GM18511 (cell line): ENCODE measurements at regions not wholly inside any gene's neighbourhood (a gene's known extent, or its start where the extent isn't known, plus 50 kb on each side); places are given as distances from the start of the nearest gene placed in this dataset.

Source experiments
- ATAC-seq: cut with Tn5 transposase; IDR thresholded peaks from one replicate; pipeline ENCODE4 v1.9.1; 2021; ENCODE audit warnings: mild to moderate bottlenecking, moderate library complexity; ENCODE audit not compliant: unreplicated experiment

DNA sequence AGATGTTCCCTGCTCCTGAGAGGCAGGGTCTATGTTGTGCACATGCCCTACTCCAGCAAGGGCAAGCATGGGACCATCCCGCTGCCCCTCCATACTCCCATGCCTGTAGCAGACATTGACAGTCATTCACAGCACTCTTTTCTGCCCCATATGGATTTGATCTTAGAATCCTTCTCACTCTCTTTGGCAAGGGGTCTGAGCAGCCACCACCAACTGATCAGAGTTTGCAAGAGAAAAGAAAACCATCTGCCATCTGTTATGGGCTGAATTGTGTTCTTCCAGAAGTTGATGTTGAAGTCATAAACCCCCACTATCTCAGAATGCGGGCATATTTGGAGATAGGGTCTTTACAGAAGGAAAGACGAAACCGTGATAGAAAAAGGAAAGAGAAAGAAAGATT, 315.1 kb upstream of the CLINT1 start:
- ATAC-seq = no peak

DNA sequence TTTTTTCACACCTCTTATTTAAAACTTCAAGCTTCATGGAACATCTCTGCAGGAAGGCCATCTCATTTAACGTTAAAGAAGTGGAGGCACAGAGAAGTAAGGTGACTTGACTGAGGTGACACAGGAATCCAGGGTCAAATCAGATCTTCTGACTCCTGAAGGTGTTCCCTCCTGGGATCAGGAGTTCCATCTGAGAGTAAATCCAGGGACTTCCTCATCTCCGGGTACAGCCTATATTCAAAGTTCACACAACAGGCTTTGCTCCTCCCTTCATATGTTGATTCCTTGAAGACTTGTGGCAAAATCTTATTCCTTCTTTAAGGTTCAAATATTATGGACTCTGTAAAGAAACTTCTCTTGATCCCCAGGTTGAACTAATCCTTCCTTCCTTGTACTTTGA, 313.1 kb upstream of the CLINT1 start:
- ATAC-seq = no peak

DNA sequence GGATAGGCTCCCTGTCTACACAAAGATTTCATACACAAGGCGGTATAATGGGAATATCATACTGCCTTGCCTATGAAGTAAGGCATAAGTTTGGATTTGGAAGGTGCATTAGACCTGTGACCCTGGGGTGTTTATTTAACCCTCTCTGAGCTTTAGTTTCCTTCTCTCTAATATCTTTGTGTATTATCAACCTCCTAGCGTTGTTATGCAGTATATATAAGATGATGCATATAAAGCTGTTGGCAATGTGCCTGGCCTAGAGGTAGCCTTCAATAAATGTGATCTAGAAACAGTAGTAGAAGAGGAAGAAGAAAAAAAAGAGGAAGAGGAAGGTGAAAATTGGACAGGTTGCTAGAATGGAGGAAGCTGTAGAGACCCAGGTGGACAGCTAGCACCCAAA, 311.6 kb upstream of the CLINT1 start:
- ATAC-seq = no peak

DNA sequence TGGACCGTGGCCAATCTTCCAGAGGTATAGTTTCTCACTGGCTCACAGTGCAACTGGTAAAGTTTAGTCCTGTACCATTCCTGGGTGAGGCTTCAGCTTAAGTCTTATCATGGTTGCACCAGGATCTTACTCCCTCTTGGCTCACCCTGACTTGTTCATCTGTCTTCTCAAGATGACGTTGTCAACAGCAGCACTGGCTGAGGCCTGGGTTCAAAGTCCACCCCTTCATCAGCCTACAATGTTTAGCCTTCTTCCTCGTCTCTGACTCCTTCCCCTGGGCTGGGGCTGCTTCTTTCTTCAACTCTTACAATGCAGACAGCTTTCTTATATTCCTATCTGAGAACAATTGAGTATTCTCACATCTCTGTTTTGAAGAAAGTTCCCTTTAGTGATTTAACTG, 311.1 kb upstream of the CLINT1 start:
- ATAC-seq = no peak

DNA sequence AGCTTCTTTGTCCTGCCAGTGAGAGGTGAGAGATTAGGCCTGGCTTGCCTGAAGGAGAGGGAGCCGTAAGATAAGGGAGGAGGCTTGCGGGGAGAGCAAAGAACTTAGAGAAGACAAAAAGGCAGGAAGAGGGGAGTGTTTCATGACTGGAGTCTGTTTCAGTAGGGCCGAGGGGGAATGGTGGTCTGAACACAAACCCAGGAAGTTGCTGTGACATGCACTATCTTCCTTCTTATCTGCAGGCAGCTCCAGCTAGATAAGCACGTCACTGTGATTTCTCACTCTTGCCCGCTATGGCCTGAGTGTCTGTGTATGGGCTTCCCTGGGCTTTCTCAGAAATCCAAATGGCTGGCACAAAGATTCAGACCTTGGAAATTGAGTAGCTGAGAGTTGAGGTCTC, 307.5 kb upstream of the CLINT1 start:
- ATAC-seq = no peak

DNA sequence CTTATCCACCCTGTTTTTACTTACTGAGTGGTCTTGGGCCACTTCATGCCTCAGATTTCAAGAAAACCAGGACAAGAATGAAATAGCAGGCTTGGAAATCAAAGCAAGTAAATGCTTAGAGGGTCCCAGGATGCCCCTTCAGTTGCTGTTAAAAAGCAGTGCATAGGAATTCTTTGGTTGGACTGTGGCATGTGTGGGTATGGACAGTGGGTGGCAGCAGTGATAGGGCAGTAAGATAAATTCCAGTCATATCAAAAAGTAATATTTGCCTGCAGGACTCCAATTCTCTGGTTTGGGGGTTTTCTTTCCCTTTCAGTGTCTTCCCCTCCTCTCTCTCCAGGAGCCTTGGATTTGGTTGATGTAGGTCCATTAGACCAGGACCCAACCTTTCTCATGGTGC, 306.7 kb upstream of the CLINT1 start:
- no peak for ATAC-seq

DNA sequence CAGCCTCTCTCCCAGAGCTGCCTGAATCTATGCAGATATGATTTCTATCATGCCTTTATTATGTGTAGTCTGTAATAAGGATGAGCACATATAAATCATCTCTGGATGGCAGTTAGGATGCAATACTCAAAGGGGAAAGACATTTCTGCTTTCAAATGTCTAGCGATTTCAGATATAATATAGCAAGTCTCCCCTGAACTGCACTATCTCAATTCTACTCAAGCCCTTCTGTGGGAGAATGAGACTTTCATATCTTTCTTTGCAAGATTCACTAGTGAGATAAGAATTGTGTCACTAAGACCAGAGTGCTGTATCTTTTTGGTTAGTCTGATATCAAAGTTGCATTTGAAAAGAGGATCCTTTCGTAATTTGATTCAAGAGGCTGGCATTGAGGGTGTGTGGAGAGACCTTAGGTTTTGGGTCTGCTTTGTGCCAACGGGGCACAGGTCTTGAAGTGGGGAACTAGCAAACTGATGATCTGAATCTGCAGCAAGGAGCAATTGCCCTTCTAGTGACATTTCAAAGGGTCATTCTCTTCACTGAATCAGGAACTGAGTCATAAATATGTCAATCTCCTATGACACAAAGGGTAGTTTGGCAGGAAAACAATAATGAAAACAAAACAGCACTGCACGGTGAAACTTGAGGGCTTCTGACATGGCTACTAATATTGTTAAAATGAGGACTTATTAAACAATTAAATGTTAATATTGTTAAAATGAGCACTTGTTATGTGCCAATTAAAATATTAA, 305.5 kb upstream of the CLINT1 start:
- no peak for ATAC-seq

DNA sequence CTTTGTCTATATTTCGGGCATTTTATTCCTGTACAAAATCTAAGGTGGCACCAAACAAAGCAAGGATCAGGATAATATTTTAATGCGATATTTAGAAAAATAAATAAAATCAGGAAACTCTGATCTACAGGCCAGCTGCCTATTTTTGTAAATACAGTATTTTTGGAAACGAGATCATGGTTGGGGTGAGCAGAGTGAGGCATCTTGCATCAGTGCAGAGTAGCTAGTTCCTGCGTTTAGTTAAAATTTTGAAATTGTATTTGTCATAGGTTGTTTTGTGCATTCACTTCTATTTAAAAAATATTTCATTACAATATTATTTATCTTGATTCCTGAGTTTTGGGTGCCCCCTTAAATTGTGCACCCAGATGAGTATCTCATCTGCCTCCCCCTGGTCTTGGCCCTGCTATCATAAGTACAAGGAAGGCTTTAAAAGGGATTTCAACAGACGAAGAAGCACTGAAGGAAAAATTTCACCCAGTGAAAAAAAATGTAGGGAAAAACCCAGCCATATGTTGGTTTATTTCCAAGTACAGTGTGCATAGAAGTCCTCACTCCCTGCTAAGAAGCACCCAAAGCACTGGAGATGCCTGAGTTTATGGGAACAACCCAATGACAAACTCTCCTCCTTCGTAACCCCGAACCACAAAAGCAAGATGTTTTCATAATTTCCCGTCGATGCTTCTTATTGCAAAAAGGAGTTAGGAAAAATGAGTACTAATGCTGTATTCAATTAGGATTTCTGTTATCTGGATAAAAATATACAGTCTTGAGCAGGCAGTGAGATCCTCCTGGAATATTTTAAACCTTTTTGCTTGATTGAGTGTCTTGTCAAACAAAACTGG, 304.7 kb upstream of the CLINT1 start:
- ATAC-seq = no peak

DNA sequence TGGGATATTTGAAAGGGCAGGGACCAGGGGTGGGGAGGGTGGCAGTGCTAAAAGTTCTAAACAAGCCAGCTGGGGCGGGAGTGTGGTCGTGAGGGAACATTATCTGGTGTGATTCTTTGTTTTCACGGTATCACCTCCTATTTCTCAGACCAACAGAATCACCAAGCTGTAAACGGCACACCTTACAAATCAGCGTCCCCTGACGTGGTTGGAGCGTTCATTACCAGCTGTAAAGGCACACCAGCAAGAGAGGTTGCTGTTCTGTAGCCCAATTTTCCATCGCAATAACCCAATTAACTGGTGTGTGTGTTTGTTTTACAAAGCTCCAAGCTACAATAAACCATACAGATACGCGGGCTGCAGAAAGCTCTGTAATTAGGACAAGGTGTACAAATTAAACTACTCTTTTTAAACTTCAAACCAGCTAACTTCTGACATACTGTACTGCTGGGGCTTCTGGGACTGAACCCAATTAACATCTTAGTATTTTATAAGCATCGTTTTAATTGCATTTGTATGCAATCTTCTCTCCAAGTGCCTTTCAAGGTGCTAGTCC, 303.6 kb upstream of the CLINT1 start:
- ATAC-seq = no peak

DNA sequence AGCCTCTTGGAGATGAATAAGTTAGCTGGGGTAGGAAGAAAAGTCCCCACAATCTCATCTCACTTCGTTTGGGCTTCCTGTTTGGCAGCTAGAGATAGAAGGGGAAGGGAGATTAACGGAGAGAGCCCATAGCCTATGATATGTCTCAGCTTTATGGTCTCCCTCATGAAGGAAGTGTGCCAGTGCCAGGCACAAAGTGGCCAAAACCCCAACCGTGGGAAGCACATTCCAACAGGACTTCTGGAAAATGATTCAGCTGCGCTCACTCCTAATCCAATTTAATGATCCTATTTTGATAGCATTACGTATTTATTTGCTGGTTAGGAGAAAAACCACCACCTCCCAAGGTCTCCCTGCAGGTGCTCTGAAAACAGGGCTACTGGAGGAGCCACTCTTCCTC, 303.1 kb upstream of the CLINT1 start:
- ATAC-seq = no peak

DNA sequence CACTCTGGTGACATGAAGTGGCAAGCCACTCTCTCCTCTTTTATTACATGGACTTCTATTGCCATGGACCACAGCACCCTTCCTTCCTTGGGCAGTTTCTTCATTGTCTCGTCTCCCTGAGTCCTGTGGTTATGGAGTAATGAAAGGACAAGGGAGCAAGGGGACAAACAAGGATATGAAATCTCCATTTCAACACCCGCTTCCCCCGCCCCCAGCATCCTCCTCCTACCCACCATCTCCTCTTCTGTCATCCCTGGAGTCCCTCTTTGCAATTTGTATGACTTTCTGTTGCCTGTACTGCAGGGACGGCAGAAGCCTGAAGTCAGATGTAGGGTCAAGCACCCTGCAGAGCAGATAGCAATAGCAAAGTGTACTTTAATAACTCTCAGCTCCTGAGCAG, 300.7 kb upstream of the CLINT1 start:
- ATAC-seq = no peak

DNA sequence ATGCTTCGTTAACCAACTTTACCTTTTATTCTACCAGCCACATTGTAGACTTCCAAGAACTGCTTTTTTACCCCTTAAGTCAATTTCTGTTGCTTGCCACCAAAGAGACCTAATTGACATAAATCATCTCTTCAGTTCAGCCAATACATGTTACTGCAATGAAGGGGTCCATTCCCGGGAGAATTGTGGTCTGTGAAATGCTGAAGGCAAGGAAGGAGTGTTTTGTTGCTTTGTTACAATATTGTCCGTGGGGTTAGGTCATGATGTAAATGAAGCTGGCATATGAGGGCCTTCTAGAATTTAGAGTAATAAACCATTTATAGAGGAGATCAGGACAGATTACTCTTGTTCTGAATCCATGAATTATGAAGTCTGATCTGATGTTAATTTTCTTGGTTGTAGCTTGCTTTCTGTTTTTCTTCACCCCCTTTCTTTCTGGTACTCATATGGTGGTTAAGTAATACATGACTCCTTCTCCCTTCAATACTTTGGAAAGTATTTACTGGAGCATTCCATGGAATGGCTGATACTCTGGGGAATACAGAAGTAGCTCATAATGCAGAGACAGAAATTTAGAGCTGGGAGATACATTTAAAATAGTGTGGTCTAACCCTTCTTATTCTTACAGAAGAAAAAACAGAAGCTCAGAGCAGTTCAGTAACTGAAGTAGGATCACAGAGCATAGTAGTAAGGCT, 297.0 kb upstream of the CLINT1 start:
- no peak for ATAC-seq

DNA sequence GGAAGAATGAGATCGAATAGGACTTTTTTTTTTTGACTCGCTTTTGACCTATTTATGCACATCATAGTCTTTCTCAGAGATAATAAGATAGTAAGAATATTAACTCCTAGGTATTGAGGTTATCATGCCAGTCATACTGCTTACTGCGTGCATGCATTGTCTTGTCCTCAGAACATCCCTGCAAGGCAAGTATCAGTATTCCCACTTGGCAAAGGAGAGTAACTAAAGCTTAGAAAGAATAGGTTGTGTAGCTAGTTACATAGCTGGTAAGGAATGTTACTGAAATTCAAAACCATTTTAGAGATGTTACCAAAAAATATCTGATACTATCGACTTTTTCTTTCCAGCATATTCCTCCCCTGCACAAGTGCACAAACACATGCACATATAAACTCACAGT, 296.1 kb upstream of the CLINT1 start:
- ATAC-seq = no peak

DNA sequence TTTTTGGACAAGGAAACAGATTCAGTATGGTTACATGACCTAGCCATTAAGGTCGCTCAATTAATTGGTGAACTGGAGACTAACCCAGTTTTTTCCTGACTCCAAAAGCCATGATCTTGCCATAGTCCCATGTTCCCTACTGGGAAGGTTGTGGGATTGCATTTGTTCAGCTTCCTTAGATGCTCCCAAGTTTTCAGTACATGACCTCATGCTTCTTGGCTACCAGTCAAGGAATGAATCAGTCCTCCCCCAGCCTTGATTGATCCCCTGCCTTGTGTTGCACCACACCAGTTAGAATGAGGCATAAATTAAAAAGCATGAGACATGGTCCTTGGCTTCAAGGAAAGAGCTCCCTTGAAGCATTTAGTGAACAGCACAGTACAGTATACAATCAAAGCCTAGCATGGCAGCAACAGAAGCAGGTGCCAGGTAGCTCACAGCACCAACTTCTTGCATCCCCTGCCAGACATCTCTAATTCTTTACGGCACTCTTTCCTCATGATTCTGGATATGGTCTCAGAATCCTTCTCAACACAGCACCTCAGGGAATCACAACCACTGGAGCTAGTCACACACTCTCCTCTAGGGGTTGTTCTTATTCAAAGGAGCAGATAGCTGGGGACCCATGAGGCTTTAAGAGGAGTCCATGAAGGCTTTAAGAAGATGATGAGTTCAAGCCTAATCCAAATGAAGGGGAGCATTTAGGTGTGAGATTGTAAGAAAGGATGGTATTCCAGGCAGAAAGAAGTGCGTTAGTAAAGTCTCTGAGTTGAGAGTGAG, 295.5 kb upstream of the CLINT1 start:
- ATAC-seq = no peak

DNA sequence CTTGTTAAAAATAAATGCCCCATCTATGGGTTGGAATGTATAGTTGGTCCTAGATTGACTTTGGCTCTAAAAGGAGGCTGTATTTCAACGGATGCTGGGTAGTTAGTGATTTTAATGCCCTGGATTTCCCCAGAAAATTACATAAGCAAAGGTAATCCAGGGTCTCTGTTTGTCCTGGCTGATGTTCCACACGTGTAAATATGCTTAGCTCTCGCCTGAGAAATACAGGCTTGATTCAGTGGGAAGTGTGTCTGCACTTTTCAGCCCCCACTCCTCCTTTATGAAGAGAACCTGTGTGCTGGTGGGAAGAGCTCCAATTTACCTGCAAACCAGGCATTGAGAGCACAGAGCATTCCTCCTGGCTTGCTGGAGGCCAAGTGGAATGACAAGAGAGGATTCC, 294.6 kb upstream of the CLINT1 start:
- no peak for ATAC-seq

DNA sequence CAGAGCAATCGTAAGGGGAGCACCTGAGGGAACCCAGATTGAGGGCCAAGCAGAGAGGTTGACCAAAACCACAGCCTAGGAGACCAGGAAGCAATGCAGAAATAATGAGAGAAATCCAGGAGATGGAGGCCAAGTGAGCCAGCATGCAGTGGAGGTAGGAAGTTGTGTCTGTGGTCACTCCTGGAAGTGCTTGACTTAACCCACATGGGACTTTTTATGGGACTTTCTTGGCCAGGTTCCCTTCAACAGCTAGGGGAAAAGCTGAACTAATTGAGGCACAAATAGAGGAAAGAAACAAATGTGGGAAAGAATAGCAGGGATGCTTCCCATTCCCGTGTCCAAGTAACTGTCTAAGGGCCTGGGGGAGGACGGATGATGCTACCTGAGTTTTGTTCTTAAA, 293.2 kb upstream of the CLINT1 start:
- no peak for ATAC-seq

DNA sequence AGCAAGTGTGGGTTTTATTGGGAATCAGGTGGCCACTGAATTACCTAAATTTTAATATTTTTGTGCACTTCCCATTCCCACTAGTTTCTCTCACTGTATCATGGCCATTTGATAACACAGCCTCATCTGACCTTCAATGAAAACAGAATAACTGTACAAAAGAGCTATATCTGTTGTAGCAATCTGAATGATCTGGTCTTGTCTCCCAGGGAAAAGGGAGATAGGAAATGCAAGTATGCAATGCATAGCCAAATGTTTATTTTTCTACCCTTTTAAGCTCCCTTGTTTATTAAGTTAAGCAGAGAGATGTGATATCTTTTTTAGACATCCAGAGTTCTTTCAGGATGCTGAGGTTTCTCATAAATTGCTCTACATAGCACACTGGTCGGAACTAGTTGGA, 288.3 kb upstream of the CLINT1 start:
- no peak for ATAC-seq

DNA sequence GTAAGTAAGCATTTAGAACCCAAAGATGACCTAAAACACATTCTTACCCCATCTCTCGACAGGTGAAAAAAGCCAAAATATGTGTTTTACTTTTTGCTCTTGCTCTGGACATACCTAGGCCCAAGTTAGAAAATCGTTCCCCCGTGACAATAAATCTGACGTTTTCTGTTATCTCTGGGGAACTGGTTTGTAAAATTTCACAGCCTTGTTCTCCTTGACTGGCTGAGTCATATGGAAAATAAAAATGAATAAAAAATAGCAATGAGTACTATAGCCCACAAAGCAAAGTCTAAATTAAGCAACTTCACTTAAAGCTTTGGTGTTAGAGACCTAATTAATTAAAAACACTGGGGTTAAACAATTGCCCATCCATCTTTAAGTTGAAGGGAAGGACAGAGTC, 286.9 kb upstream of the CLINT1 start:
- no peak for ATAC-seq

DNA sequence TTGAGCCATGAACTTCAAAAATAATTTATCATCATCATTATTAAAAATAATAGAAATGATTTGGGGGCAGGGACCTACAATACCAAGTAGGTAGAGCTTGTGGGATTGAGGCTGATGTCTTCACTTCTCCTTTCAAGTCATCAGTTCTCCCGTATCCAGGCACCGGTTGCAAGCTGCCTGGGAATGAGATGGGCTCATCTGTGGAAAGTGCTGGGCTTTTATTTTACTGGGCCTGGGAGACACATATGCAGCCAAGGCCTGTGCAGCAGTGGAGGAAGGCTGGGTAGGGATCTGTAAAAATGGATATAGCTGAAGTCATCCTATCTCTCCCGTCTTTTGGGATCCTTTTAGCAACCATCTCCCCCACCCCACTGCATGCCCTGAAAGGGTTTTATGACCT, 284.1 kb upstream of the CLINT1 start:
- ATAC-seq = no peak

DNA sequence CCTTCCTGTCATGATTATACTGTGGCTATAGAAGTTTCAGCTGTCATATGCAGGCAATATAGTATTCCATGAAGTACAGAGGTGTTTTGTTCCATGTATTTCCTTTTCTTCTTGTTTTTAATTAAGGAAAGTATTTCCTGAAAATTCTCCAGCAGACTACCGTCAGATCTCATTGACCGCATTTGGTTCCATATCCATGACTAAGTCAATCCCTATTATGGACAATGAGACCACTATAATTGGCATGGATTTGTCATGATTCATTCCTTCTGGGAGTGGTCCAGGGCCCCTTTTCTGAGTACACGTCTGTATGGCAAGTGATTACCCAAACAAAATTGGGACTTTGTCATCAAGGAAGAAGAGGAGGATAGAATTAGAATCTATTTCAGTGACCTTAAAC, 283.2 kb upstream of the CLINT1 start:
- ATAC-seq = no peak
